H1 (cell line): ENCODE measurements at regions not wholly inside any gene's neighbourhood (a gene's known extent, or its start where the extent isn't known, plus 50 kb on each side); places are given as distances from the start of the nearest gene placed in this dataset.

ENCODE experiments used
- TF ChIP-seq, protein P1 (sequence below): IDR thresholded peaks from 2 replicates; pipeline ENCODE4 v1.6.1; 2012; ENCODE audit warnings: low read length, inconsistent platforms

- TF ChIP-seq, protein P1, sequence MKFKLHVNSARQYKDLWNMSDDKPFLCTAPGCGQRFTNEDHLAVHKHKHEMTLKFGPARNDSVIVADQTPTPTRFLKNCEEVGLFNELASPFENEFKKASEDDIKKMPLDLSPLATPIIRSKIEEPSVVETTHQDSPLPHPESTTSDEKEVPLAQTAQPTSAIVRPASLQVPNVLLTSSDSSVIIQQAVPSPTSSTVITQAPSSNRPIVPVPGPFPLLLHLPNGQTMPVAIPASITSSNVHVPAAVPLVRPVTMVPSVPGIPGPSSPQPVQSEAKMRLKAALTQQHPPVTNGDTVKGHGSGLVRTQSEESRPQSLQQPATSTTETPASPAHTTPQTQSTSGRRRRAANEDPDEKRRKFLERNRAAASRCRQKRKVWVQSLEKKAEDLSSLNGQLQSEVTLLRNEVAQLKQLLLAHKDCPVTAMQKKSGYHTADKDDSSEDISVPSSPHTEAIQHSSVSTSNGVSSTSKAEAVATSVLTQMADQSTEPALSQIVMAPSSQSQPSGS = no peak
- TF ChIP-seq, all 59 proteins: peak for 0
Observed at GRCh38 chr11:39220501-39221230, 2238.8 kb downstream of the LRRC4C start (continued).
